ENCODE measurements at regions not wholly inside any gene's neighbourhood (a gene's known extent, or its start where the extent isn't known, plus 50 kb on each side); places are given as distances from the start of the nearest gene placed in this dataset.

GRCh38 chr22:49207008-49208003 is 620.4 kb downstream of the BRD1 start:
- DNase-seq (ENCODE audit: low spot score), result no peak
- no peak for TF ChIP-seq CTCF (IDR thresholded peaks at IDR 0.05; ENCODE audit: extremely low read depth, missing control alignments)

GRCh38 chr22:49206281-49206680 is 621.4 kb downstream of the BRD1 start:
- no peak for DNase-seq (ENCODE audit: low spot score)
- no peak for TF ChIP-seq CTCF (IDR thresholded peaks at IDR 0.05; ENCODE audit: extremely low read depth, missing control alignments)

- no peak for DNase-seq (ENCODE audit: low spot score)
Observed at GRCh38 chr22:49205483-49205800, 622.2 kb downstream of the BRD1 start.

GRCh38 chr22:49204599-49205482 is 622.8 kb downstream of the BRD1 start:
- no peak for DNase-seq (ENCODE audit: low spot score)
- TF ChIP-seq CTCF (IDR thresholded peaks at IDR 0.05; ENCODE audit: extremely low read depth, missing control alignments), result no peak

More at GRCh38 chr22:49205483-49205800, 622.2 kb downstream of the BRD1 start:
- TF ChIP-seq CTCF (IDR thresholded peaks at IDR 0.05; ENCODE audit: extremely low read depth, missing control alignments), result no peak

GRCh38 chr22:49203859-49204598 is 623.6 kb downstream of the BRD1 start:
- no peak for TF ChIP-seq CTCF (IDR thresholded peaks at IDR 0.05; ENCODE audit: extremely low read depth, missing control alignments)
- no peak for DNase-seq (ENCODE audit: low spot score)

- DNase-seq (ENCODE audit: low spot score), result no peak
- no peak for TF ChIP-seq CTCF (IDR thresholded peaks at IDR 0.05; ENCODE audit: extremely low read depth, missing control alignments)
Observed at GRCh38 chr22:49203091-49203858, 624.4 kb downstream of the BRD1 start.

All from GM20000 (cell line).